ENCODE measurements at regions not wholly inside any gene's neighbourhood (a gene's known extent, or its start where the extent isn't known, plus 50 kb on each side); places are given as distances from the start of the nearest gene placed in this dataset.

DNA sequence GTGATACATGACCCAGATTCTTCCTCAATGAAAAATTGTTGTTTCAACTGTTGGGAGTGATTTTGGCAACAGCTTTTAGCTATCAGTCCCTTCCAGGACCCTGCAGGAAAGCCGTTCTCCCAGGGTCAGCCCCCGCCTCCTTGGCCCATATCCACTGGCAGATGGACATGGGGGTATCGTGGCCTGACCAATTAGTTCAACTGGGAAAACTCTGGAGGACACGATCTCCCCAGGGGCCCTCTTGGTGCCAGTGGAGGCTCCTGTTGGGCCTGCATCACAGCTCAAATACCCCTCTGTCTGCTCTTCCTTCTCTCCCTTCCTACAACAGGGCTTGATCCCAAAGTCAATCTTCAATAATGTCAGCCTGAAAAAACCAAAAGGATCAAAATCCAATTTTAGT, 272.5 kb upstream of the B3GAT1 start:
- ATAC-seq, result no peak
- DNase-seq, result no peak
- Histone ChIP-seq H3K4me1 (no peaks in the 10 kb centered on the region), H3K9me3 (no peaks in the 10 kb centered on the region), H3K27me3 (peaks cover 0 to 68% (median 32%) of the 10 kb centered on the region in 7 donors), H3K4me3 (no peak overlapping the region), H3K36me3 (no peaks in the 10 kb centered on the region), H3K27ac (no peak overlapping the region)
- intact Hi-C loops (cut with DNase I), result no loop called here
- TF ChIP-seq CTCF (IDR thresholded peaks at IDR 0.05), result no peak
- 54 to 63% methylated on average over 4 of the region's 4 CpGs for WGBS, 2 donors

DNA sequence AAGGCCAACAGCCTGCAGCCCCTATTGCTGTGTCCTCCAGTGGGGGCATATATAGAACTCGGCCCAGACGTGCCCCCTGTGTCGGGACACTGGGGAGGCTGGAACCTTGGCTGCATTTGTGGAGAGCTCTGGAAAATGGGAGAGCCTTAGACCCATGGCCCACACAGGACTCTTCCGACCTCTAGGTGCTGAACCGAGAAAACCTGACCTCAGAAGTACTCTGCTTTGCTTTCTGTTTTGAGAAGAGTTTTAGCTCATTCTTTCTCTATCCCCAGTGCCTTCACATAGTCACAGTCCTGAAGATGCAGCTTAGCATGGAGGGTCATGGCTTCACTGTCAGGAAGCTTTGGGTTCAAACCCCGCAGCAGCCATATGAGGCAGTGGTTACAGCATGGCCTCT, 271.8 kb upstream of the B3GAT1 start:
- H3K9me3 ChIP-seq, result no peaks in the 10 kb centered on the region
- intact Hi-C loops (cut with DNase I), result no loop called here
- H3K4me1 ChIP-seq, result no peaks in the 10 kb centered on the region
- DNase-seq, result no peak
- WGBS, 2 donors, result 83 to 90% methylated on average over 6 of the region's 6 CpGs
- ATAC-seq, result no peak
- H3K4me3 ChIP-seq, result no peak overlapping the region
- H3K36me3 ChIP-seq, result no peaks in the 10 kb centered on the region
- H3K27me3 ChIP-seq, result peaks cover 0 to 63% (median 26%) of the 10 kb centered on the region in 7 donors
- TF ChIP-seq CTCF (IDR thresholded peaks at IDR 0.05), result no peak
- no peak overlapping the region for H3K27ac ChIP-seq

DNA sequence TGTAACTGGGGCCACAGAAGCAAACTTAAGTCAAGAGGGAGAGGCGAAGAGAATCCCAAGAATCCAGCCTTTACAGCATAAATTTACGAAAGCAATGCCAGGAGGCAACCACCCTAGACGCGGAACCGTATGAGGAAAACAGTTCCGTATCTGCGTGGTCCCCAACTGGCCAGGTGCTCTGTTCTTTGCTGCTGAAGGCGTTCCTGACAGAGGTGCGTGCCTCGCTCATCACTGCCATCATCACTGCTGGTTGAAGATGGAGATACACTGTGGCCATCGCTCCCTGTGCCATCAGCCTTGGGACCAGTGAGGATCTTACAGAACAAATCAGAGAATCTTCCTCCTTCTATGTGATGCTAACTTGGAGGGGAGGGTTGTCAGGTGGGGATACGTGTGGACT, 270.5 kb upstream of the B3GAT1 start:
- intact Hi-C loops (cut with DNase I), result no loop called here
- H3K4me1 ChIP-seq, result no peaks in the 10 kb centered on the region
- H3K4me3 ChIP-seq, result no peak overlapping the region
- no peak for TF ChIP-seq CTCF (IDR thresholded peaks at IDR 0.05)
- no peaks in the 10 kb centered on the region for H3K36me3 ChIP-seq
- H3K27me3 ChIP-seq, result peaks cover 0 to 53% (median 23%) of the 10 kb centered on the region in 7 donors
- no peak for DNase-seq
- no peaks in the 10 kb centered on the region for H3K9me3 ChIP-seq
- no peak for ATAC-seq
- H3K27ac ChIP-seq, result no peak overlapping the region
- WGBS, 2 donors, result 89 to 91% methylated on average over 12 of the region's 12 CpGs

GRCh38 chr11:134679592-134679991, 267.6 kb upstream of the B3GAT1 start:
- Histone ChIP-seq H3K9me3 (peaks cover 0 to 5% (median 0%) of the 10 kb centered on the region in 11 donors), H3K4me1 (no peaks in the 10 kb centered on the region), H3K27ac (no peak overlapping the region), H3K27me3 (peaks cover 0 to 47% (median 23%) of the 10 kb centered on the region in 7 donors), H3K36me3 (no peaks in the 10 kb centered on the region), H3K4me3 (no peak overlapping the region)
- intact Hi-C loops (cut with DNase I), result loop anchor here in 1 of 10 donors (10.0 kb wide), 1 partner anchor 65 kb away; no protein-coding TSS in a partner anchor
- ATAC-seq (no peak), DNase-seq (no peak)
- WGBS, 2 donors, result 86% methylated on average over 2 of the region's 2 CpGs
- TF ChIP-seq CTCF (IDR thresholded peaks at IDR 0.05), result no peak

All from heart right ventricle (tissue), 16 donors.